Stimulated activated naive CD4-positive, alpha-beta T cell (primary cell): ENCODE measurements at regions not wholly inside any gene's neighbourhood (a gene's known extent, or its start where the extent isn't known, plus 50 kb on each side); places are given as distances from the start of the nearest gene placed in this dataset.
A peak's percentile ranks its signal among the peaks of the same experiment; 100 is the strongest.
"Not testable (repeated sequence)": the region's sequence is repeated elsewhere in the genome, so short reads cannot be mapped to it uniquely, and the experiment has no call there.

Experiments
- DNase-seq, 6 experiments: peaks; one replicate each; lab custom pipeline; 2025; lab: John Stamatoyannopoulos, UW

DNA sequence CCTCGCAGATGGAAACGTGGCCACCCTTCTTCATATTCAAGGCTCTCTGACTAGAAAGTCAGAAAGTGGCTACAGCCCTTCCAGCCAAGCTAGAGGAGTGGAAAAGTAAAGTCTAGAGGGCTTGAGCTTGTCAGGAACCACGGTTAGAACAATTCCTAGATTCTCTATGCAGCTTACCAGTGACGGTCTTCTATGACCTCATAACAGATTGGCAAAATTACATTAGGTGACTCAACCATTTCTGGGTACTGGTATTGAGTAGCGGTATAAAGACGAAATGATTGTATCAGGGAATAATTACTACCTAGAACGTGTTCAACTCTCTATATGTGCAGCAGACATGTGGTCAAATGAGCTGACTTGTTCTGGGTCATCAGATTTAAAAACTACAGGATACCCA is 155.0 kb upstream of the RUNX1 start:
- DNase-seq = no peak

DNA sequence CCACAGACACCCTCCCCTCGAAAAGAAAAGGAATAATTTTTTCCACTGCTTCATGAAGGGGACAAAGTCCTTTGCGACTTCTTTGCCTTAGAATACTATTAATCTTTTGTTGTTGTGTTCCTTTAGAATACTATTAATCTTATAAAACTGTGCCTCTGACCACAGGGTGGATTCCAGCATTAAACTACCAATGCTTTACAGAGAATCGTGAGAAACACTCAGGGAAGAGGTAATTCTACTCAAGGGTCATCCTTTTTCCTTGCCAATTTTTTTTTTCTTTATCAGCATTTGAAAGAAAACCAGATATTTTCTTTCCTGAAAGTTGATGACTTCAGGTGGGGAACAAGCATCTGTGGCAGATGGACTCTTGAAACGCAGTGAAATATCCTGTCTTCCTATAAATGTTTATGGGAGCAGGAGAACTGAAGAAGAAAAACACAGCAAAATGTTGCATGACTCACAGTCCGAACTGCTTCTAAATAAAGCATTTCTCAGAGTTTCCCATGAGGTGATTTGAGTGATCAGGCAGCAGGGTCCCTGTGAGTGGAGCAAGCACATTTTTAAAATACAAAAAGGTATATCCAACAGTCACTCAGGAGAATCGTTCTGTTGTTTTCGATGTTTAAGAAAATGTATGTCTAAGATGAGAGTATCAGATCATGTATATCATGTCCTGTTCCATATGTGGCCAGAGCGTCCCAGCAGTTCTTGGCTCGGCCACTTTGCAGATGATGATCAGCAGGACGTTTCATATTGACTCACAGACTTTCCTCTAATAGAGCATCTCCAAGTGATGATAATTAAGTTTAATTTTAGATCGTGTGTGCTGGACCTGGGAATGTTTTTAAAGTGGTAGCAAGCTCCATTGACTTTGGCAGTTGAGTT is 154.2 kb upstream of the RUNX1 start:
- no peak for DNase-seq

DNA sequence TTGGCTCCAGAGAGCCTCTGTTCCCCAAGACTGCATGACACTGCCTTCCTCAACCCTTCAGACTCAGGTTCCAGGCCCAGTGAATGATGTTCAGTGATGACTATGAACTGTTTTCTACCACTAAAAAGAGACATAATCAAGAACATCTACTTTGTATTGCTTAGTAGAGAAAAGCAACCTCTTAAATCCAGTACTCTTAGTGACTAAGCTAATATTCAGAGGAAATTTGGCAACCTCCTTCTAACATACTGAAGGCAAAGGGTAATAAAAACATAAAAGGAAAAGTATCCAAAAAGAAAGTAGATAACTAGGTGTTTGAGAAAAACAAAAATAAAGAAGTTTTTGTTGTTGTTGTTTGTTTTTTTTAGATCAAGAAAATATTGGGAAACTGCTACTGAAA is 153.3 kb upstream of the RUNX1 start:
- no peak for DNase-seq

DNA sequence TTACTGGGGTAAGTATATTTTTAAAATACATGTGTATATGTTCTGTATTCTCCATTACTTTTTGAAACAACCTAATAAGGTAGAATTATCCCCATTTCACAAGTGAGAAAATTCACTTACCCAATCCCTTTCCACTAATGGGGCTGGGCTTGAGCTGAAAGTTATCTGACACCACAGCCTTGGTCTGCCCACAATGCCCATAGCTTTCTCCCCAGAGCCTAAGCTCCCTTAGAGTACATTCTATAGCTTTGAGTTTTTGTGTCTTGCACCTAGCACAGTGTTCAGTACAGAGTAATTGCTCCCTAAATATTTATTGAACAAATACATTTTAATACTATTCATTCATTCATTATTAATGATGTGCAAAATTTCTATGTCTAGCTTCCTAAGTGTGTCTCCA is 152.7 kb upstream of the RUNX1 start:
- DNase-seq = no peak

DNA sequence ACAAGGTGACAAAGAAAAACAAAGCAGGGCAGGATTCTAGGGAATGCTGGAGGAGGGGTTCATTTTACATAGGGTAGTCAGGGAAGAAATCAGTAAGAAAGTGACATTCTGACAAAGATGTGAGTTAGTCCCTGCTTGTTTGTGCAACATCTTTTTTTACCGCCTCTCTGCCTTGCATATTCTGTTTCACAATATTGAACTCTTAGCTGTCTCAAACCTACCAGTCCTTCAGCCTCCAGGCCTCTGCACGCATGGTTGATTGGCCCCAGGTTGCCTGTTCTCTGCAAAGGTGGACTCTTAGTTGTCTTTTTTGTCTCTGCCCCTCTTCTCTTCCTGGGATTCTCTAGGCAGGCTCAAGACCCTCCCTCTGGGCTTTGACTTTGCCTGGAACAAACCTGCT is 152.2 kb upstream of the RUNX1 start:
- no peak for DNase-seq

DNA sequence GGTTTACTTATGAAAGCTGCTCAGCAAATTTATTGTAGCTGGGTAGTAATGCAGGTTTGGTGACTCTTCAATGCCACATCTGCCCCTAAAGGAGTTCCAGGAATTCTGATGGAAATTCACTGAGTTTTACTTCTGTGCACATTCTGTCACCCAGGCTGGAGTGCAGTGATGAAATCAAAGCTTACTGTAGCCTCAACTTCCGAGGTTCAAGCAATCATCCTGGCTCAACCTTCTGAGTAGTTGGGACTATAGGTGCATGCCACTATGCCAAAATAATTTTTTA is 150.6 kb upstream of the RUNX1 start:
- DNase-seq = no peak

DNA sequence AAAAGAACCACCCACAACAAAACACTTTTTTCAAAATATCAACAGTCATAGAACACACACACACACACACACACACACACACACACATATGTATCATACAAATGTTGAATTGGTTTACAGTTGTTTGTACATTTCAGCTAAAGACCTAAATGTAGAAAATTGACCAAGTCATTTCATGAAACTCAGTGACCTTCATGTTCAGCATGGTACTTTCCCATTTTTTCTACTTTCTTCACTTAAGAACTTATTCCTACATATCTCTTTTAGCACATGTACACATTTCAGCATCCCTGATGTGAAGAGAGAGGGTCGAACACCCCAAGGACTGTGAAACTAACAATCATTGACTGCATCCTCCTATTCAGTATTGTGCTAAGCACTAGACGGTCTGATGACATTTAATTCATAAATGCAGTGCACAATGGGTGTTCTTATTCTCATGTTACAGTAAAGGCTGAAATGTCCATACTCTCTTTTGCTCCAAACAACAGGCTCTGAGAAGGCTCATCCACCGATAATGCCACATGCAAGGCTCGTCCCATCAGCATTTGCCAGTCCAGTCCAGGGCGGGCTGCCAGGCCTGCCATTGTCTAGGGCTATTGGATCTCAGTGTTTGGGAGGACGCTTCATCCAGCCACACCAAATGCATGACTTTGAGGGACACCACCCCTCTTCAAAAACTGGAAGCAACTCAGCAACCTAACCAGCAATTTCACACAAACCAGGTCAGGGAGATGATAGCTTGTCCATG is 150.1 kb upstream of the RUNX1 start:
- no peak for DNase-seq

DNA sequence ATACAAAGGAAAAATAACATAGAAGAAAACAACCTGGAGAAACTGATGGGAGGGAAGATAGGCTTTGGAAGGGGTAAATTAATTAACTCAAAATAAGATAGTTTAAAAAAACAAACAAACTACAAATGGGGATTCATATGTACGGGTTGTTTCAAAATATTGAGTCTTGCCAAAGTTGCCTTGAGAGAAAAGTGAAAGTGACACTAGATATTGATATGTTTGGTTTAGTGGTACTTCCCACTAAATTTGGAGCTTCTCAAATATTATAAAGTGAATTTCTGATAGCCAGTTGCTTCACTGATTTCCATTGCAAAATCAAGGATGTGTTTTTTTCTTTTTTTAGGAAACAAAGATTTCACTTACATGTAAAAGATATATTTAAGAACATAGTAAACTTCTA is 149.5 kb upstream of the RUNX1 start:
- DNase-seq = no peak

DNA sequence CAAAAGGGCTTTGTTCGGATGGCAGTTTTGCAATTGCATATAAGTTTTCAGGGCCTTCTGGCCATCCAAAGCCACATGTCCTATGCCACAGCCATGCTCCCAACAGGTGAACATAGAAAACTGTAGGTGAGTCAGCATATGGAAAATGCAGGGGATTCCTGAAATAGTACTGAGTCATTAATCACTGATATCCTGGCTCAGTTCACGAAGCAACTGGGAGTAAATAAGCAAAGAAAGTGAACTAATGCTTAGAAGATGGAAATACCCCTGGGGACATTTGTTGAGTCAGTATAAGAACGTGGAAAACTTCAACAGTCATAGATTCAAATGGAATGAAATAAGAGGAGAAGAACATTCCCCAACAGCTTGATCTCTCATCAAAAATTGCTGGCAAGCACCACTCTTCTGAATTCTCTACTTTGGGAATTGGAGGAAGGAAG is 148.9 kb upstream of the RUNX1 start:
- no peak for DNase-seq

DNA sequence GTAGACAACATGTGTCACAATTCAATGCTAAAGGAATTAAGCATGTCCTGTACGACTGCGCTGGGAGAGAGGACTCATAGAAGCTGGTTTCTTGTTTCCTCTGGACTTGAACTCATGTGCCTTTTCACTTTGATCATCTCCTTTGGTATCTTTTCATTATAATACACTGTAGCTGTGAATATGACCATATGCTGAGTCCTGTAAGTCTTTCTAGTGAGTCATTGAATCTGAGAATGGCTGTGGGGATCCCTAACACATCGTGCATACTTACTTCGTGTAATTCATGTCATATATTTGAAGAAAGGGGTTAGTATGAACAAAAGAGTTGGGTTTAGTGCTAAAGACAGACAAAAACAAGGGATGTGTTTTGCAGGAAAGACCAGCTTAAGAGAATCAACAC is 148.1 kb upstream of the RUNX1 start:
- no peak for DNase-seq

DNA sequence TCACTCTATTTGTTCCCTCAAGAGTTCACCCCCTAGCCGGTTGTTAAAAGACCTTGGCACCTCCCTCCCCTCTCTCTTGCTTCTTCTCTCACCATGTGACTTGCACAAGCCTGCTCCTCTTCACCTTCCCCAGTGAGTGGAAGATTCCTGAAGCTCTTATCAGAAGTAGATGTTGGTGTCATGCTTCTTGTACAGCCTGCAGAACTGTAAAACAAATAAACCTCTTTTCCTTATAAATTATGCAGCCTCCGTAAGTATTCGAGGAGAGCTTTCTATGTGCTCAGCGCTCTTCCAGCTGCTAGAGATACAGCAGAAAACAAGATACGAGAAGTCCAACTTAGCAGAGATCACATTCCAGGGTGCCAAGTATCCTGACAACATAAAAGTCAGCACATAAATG is 147.0 kb upstream of the RUNX1 start:
- DNase-seq = no peak

DNA sequence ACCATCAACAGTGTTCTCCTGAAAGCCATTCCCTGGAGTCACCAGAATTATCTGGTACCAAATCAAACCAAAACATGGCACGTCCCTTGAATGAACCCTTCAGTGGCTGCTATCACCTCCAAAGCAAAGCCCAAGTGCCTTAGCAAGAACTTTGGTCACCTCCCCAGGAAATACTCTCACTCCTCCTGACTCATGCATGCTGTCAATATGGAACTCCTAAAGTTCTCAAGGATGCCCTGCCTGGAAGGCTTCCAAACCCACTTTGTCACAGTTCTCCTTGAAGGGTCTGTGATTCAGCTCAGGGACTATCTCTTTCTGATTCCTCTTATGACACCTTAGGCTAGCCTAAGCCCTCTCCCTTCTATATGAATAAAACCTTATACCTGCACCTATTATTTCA is 146.1 kb upstream of the RUNX1 start:
- no peak for DNase-seq

DNA sequence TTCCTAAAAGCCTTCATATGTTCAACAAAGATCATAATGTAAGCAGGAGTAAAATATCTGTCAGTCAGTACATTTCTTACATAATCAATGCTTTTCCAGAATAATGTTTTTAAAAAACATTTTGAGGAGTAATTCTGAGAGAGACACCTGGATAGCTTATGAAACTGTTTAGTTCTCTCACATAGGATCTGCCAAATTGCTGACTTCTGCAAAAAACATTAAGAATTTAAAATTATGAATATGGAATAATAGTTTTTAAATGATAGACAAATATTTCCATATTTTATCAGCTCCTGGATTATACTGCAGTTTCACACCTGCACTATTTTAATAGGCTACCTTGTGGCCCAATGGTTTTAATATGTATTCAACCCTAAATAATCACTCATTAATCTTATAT is 142.7 kb upstream of the RUNX1 start:
- DNase-seq = no peak

DNA sequence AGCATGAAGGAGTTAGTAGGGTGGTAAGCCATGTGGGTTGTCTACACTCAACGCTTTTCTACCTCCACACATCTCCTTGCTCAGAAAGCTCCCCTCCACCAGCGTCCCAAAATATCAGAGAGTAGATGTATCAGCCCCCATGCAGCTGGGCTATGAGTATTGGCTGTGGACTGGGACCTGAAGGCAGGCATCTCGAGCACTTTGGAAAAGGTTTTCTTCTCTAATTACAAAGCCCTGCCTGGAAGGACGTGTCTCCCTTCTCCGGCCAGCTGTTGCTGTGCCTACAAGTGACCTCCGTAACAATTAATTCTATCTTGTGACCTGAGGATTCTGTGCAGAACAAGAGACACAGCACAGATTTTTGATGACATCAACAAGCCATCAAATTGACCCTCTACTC is 142.0 kb upstream of the RUNX1 start:
- DNase-seq = no peak

DNA sequence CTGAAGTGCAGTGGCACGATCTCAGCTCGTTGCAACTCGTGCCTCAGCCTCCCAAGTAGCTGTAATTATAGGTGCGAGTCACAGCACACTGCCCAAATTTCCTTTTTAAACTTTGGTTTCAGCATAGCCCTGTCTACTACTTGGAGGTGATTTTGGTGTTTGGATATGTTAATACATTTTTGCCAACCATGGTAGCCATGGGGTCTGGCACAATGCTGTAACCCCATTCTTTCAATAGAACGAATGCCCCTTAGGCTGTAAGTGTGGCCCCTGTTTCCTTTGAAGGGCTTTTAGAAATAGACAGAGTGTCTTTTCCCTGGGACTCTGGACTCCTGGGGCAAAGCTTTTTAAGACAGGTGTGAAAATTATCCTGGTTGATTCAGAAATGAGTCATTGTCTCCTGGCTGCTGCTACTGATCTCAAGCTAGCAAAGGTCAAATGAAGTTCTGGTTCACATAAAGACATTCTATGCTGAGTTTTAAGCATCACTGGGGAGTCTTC is 141.1 kb upstream of the RUNX1 start:
- no peak for DNase-seq

DNA sequence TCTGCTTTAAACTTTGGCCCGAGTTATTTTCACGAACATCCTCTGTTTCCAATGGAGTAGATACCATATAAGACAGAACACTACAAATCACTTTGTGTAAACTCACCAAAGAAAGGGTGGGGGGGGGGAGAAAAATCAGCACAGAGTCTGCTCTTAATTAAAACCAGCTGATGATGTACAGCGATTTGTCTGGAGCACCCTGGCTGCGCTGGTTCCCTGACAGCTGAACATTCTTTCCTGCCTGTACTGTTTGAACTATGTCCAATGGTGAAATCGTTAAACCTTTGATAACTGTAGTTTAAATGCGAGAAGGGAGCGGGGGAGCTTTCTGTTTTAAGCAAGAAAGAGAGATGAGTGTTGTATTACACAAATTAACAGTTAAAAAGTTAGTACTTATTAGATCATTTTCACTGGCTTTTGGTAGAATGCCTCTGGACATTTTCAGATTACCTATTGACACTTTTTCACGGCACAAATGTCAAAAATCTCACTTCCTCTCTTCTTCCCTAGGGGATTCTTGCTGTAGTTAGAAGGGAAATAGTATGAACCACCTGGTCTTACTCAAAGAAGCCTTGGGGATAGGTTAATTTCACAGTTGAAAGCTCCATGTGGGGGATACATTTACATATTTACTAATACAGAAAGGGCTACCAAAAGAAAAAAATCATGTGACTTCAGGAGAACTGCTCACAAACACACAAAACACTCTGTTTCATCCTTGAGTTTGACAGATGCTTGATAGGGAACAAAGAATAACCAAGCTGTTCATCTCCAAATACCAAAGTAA is 140.2 kb upstream of the RUNX1 start:
- no peak for DNase-seq

DNA sequence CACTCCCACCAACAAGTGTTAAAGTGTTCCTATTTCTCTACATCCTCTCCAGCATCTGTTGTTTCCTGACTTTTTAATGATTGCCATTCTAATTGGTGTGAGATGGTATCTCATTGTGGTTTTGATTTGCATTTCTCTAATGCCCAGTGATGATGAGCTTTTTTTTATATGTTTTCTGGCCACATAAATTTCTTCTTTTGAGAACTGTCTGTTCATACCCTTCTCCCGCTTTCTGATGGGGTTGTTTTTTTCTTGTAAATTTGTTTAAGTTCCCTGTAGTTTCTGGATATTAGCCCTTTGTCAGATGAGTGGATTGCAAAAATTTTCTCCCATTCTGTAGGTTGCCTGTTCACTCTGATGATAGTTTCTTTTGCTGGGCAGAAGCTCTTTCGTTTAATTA is 134.3 kb upstream of the RUNX1 start:
- DNase-seq = not testable (repeated sequence)

DNA sequence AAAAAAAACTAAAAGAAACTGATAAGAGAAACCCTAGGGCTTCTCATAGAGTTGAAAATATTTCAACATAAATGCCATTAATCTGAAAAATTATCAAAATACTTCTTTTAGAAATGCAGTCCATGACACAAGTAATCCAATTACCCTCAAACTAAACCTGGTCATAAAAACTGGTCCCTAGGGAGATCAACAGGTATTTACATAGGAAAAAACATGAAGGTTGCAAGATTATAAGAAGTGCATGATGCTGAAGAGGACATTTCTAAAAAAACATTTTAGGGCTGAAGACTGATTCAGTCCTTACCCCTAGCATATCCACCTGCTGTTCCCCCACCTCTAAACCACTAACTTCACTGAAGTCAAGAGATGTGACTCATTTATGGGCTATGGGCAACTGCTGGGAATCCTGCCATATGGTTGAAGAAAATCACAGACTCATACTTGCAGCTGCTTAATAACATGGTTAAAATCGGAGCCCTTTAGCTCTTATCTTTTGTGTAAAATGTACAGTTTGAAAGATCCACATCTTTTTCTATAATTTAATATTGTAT is 131.0 kb upstream of the RUNX1 start:
- DNase-seq = no peak

DNA sequence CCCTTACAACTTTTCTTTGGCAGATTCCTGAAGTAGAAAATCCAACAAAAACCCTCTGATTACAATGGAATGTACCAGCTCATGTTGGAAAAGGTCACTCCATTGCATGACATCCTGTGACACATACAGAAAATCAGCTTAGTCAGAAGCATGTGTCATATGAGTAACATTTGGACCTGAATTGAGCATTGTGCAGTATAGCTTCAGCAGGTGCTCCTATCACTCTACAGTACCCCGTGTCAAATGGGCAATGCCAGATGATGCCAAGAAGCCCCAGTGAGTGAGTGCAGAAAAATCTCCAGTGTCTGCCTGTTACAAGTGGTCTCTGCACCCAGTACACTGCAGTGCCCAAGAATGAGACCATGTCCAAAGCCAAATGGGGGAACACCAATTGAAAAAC is 129.7 kb upstream of the RUNX1 start:
- no peak for DNase-seq

DNA sequence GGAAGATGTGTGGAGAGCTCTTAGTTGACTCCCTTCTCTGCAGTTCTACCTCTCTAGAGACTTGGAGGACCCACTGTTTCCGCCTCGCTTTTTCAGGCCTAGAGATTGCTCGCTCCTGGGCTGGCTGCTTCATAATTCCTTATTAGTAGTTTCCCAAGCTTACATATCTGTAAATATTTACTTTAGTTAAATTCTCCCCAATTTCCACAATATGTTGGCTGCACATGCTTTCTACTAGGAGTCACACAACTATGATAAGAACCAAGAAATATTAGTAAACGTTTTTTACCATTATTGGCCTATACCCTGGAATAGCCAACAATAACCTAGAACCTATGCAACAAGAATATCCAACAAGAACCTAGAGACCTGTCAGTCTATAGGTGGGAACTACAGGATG is 129.0 kb upstream of the RUNX1 start:
- DNase-seq = no peak

DNA sequence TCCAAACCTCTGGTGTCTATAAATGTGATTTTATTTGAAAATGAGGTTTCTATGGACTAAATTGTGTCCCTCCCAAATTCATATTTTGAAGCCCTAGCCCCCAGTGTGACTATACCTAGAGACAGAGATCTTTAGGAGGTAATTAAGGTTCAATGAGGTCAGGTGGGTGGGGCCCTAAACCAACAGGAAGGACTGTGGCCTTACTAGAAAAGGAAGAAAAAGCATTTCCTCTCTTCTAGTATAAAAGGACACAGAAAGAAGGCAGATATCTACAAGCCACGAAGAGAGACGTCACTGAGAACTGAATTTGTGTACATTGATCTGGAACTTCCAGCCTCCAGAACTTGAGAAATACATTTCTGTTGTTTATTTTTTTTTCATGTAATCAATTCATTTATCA is 123.1 kb upstream of the RUNX1 start:
- DNase-seq = peak in 2 of 6 experiments; percentile 18 to 34

DNA sequence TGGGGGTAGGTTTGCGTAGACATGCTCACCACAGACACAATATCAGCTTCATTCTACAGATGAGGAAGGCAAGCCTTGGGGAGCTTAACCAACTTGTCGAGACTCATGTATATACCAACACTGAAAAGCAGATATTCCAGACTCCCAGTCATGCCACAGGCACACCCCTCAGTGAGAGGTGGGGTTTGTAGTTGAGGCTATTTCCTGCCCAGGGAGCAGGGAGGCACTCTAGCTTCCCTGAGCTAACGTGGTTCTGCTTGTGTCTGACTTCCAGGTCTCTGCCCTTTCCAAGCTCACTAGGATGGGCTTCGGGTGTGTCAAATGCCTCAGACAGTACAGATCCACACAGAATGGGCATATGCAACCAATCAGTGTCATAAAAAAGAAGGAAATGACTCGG is 122.3 kb upstream of the RUNX1 start:
- no peak for DNase-seq
